Astrocyte of the cerebellum (primary cell): ENCODE measurements at regions not wholly inside any gene's neighbourhood (a gene's known extent, or its start where the extent isn't known, plus 50 kb on each side); places are given as distances from the start of the nearest gene placed in this dataset.

Experiments
- DNase-seq: peaks from one replicate; pipeline ENCODE4 v3.0.0-alpha.2; 2011; ENCODE audit warnings: low read depth
- H3K4me3 ChIP-seq: 2 replicates; pipeline ENCODE4 v1.5.1; 2011; ENCODE audit warnings: mild to moderate bottlenecking, low read depth, low read length, moderate library complexity
- in situ Hi-C: cut with HindIII; loops from 2 replicates; pipeline ENCODE4 v1.10.0; 2017; ENCODE audit warnings: low sequenced_read_pairs
- TF ChIP-seq, protein P1 (sequence below): IDR thresholded peaks from 2 replicates; pipeline ENCODE4 v1.5.1; 2012; ENCODE audit warnings: low read length, low read depth, moderate library complexity, mild to moderate bottlenecking; ENCODE audit errors: missing control alignments

DNA sequence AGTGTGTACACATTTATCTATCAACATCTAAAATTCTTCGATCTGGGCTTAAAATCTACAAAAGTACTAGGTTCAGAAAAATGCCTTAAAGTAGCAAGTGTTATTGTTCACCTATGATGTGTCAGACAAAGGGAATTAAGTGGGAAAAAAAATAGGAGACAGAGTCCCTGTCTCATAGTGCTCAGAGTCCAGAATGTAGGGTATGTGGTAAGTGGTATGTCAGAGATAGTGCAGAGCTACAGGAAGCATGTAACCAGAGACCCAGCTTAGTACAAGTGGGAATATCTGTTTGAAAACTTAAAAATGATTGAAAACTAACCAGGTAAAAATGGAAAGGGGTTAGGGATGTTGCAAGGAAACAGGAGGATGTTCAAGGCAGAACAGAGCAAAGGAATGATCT, 482.8 kb downstream of the ELAVL2 start:
- TF ChIP-seq, protein P1, sequence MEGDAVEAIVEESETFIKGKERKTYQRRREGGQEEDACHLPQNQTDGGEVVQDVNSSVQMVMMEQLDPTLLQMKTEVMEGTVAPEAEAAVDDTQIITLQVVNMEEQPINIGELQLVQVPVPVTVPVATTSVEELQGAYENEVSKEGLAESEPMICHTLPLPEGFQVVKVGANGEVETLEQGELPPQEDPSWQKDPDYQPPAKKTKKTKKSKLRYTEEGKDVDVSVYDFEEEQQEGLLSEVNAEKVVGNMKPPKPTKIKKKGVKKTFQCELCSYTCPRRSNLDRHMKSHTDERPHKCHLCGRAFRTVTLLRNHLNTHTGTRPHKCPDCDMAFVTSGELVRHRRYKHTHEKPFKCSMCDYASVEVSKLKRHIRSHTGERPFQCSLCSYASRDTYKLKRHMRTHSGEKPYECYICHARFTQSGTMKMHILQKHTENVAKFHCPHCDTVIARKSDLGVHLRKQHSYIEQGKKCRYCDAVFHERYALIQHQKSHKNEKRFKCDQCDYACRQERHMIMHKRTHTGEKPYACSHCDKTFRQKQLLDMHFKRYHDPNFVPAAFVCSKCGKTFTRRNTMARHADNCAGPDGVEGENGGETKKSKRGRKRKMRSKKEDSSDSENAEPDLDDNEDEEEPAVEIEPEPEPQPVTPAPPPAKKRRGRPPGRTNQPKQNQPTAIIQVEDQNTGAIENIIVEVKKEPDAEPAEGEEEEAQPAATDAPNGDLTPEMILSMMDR = no peak
- no peak overlapping the region for H3K4me3 ChIP-seq
- in situ Hi-C loops = no loop called here
- no peak for DNase-seq

DNA sequence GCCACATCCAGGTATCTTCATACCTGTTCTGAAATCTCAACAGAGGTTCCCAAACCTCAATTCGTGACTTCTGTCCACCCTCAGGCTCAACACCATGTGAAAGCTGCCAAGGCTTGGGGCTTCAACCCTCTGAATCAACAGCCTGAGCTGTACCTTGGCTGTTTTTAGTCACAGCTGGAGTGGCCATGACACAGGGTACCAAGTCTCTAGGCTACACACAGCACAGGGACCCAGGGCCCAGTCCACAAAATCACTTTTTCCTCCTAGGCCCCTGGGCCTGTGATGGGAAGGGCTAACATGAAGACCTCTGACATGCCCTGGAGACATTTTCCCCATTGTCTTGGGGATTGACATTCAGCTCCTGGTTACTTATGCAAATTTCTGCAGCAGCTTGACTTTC, 464.9 kb downstream of the ELAVL2 start:
- in situ Hi-C loops = no loop called here
- TF ChIP-seq, protein P1 = no peak
- no peak for DNase-seq
- H3K4me3 ChIP-seq = no peak overlapping the region

DNA sequence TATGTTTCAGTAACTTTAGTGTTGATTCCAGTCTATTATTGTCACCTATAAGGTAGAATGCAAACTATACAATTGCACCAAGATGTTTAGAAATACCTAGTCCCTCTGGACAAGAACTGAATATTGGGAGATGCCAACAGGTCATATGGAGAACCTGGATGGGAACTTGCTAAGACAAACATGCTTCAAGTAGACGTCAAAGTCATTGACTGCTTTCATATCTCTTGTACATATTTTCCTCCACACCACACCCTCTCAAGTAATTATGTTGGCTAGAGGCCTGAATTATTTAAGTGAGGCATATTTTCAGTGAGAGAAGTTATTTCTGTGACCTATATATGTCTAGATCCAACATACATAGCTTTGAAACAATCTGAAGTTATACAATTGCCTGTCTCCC, 453.3 kb downstream of the ELAVL2 start:
- no peak overlapping the region for H3K4me3 ChIP-seq
- TF ChIP-seq, protein P1 = no peak
- in situ Hi-C loops = no loop called here
- DNase-seq = no peak

DNA sequence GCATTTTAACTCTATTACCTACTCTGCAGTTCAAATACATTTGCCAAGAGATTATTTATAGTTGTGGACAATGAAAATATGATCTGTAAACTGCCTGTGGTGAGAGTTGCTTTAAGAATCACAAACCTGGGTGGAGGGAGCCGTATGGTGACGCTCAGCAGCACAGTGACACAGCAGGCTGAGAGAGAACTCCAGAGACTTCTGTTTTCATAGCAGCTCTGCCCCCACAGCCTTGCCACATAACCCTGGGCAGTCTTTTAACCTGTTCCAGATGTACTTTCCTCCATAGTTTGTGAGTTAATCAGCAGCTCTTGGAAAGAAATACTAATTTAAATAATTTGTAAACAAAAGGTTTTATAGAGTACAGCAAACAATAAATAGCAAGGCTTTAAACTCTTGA, 450.5 kb downstream of the ELAVL2 start:
- no peak overlapping the region for H3K4me3 ChIP-seq
- TF ChIP-seq, protein P1 = no peak
- in situ Hi-C loops = no loop called here
- no peak for DNase-seq

DNA sequence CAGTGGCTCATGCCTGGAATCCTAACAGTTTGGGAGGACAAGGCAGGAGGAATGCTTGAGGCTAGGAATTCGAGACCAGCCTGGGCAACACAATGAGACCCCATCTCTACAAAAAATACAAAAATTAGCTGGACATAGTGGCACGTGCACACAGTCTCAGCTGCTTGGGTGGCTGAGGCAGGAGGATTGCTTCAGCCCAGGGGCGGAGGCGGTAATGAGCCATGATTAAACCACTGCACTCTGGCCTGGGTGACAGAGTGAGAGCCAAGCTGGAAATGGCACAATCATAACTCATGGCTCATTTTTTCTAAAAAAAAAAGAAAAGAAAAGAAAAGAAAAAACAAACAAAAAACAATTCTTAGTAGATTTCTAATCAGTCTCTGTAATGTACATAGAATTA, 446.2 kb downstream of the ELAVL2 start:
- DNase-seq = no peak
- TF ChIP-seq, protein P1 = no peak
- in situ Hi-C loops = no loop called here
- no peak overlapping the region for H3K4me3 ChIP-seq

DNA sequence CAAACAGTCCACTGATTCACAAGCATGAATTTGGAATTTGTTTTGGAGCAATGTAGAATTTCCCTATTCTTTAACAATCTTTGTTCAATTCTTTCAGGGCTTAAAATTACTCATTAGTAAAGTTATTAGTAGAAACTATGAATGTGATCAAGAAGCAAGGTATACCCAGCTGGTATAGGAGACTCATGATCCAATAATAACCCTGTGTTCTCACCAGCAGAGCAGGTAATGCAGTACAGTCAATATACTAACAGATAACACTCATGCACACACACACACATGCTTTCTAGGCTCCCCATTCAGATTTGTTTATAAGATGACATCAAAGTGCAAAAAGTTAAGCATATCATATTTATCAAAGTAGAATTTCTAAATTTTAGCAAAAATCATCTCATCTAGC, 445.2 kb downstream of the ELAVL2 start:
- TF ChIP-seq, protein P1 = no peak
- DNase-seq = no peak
- in situ Hi-C loops = no loop called here
- H3K4me3 ChIP-seq = no peak overlapping the region

DNA sequence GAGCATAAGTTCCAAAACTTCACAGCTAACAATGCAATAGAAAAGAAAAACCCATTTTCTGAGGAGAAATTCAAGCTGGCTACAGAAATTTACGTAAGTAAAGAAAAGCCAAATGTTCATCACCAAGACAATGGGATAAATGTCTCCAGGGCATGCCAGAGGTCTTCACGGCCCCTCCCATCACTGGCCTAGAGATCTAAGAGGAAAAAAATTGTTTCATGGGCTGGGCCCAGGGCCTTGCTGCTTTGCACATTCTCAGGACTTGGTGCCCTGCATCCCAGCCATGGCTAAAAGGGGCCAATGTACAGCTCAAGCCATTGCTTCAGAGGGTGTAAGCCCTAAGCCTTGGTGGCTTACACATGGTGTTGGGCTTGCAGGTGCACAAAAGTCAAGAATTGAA, 443.6 kb downstream of the ELAVL2 start:
- H3K4me3 ChIP-seq = no peak overlapping the region
- TF ChIP-seq, protein P1 = no peak
- in situ Hi-C loops = no loop called here
- DNase-seq = no peak
